ENCODE measurements at regions not wholly inside any gene's neighbourhood (a gene's known extent, or its start where the extent isn't known, plus 50 kb on each side); places are given as distances from the start of the nearest gene placed in this dataset.
"Not testable (repeated sequence)": the region's sequence is repeated elsewhere in the genome, so short reads cannot be mapped to it uniquely, and the experiment has no call there.

GRCh38 chr7:52555805-52556204, 479.6 kb upstream of the POM121L12 start:
- no peak for DNase-seq
- peaks cover 0 to 4% (median 0%) of the 10 kb centered on the region in 3 donors for H3K36me3 Mint-ChIP-seq
- H3K27me3 Mint-ChIP-seq (ENCODE audit: low read depth in 3 of 3): peaks cover 0 to 3% (median 0%) of the 10 kb centered on the region in 3 donors
- H3K4me1 Mint-ChIP-seq: no peaks in the 10 kb centered on the region
- H3K9me3 Mint-ChIP-seq: peaks cover 5 to 60% (median 28%) of the 10 kb centered on the region in 6 donors
- no peak overlapping the region for H3K27ac Mint-ChIP-seq
- no peak overlapping the region for H3K4me3 Mint-ChIP-seq

GRCh38 chr7:52547308-52547910, 488.0 kb upstream of the POM121L12 start:
- Mint-ChIP-seq H3K9me3 (peaks cover 2 to 58% (median 31%) of the 10 kb centered on the region in 6 donors), H3K27me3 (ENCODE audit: low read depth in 3 of 3) (peaks cover 0 to 3% (median 0%) of the 10 kb centered on the region in 3 donors), H3K4me3 (no peak overlapping the region), H3K36me3 (peaks cover 0 to 3% (median 0%) of the 10 kb centered on the region in 3 donors), H3K4me1 (no peaks in the 10 kb centered on the region), H3K27ac (no peak overlapping the region)
- no peak for DNase-seq

GRCh38 chr7:52541198-52541765, 494.2 kb upstream of the POM121L12 start:
- H3K4me1 Mint-ChIP-seq; H3K4me3 Mint-ChIP-seq; DNase-seq; H3K27me3 Mint-ChIP-seq (ENCODE audit: low read depth in 3 of 3); H3K27ac Mint-ChIP-seq; H3K36me3 Mint-ChIP-seq: not testable (repeated sequence)
- peaks cover 12 to 65% (median 35%) of the 10 kb centered on the region in 6 donors for H3K9me3 Mint-ChIP-seq

DNA sequence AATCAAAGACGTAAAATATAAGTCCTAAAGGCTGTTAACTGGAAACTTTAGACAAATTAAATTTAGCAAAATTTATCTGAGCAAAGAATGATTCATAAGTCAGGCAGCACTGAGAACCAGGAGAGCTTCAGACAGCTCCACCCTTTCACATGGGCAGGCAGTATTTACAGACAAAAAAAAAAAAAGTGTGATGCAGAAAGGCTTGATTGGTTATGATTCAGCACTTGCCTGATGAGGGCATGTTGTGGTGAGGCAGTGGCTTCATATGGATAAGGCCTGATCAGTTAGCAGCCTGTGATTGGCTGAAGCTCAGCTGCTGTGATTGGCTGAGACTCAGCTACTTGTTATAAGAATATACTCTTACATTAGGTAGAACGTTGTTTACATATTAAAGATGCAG, 495.4 kb upstream of the POM121L12 start:
- no peak for DNase-seq
- no peaks in the 10 kb centered on the region for H3K4me1 Mint-ChIP-seq
- H3K27me3 Mint-ChIP-seq (ENCODE audit: low read depth in 3 of 3): no peaks in the 10 kb centered on the region
- H3K9me3 Mint-ChIP-seq: peaks cover 12 to 63% (median 37%) of the 10 kb centered on the region in 6 donors
- peaks cover 0 to 5% (median 0%) of the 10 kb centered on the region in 3 donors for H3K36me3 Mint-ChIP-seq
- no peak overlapping the region for H3K4me3 Mint-ChIP-seq
- H3K27ac Mint-ChIP-seq: no peak overlapping the region

- Mint-ChIP-seq H3K27me3 (ENCODE audit: low read depth in 3 of 3) (no peaks in the 10 kb centered on the region), H3K4me1 (no peaks in the 10 kb centered on the region), H3K27ac (no peak overlapping the region), H3K9me3 (peaks cover 12 to 63% (median 35%) of the 10 kb centered on the region in 6 donors), H3K4me3 (no peak overlapping the region), H3K36me3 (peaks cover 0 to 5% (median 0%) of the 10 kb centered on the region in 3 donors)
- no peak for DNase-seq
Observed at GRCh38 chr7:52539414-52539813, 496.0 kb upstream of the POM121L12 start.

DNA sequence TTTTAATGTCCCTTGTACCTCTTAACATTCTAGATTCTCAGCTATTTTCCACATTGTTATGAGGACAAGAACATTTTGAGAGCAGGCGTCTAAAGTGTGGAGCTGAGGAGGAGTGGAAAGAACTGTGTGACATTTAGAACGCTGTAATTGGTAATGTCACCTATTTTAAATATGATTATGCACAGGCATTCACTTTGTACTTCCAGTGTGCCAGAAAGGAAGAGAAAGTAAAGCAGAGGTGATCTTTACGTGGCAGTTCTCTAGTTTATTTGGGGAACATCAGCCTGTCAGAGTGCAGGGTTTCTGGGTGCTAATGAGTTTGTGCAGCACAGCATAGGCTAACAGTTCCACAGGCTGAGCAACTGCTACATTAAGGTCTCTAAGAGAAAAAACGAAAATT, 498.4 kb upstream of the POM121L12 start:
- H3K27me3 Mint-ChIP-seq (ENCODE audit: low read depth in 3 of 3): no peaks in the 10 kb centered on the region
- no peaks in the 10 kb centered on the region for H3K4me1 Mint-ChIP-seq
- no peak for DNase-seq
- peaks cover 0 to 9% (median 0%) of the 10 kb centered on the region in 3 donors for H3K36me3 Mint-ChIP-seq
- H3K27ac Mint-ChIP-seq: no peak overlapping the region
- H3K4me3 Mint-ChIP-seq: no peak overlapping the region
- H3K9me3 Mint-ChIP-seq: peaks cover 12 to 75% (median 35%) of the 10 kb centered on the region in 6 donors

GRCh38 chr7:52525772-52526341, 509.6 kb upstream of the POM121L12 start:
- H3K36me3 Mint-ChIP-seq: no peaks in the 10 kb centered on the region
- peaks cover 10 to 36% (median 22%) of the 10 kb centered on the region in 6 donors for H3K9me3 Mint-ChIP-seq
- H3K27me3 Mint-ChIP-seq (ENCODE audit: low read depth in 3 of 3): peaks cover 0 to 3% (median 0%) of the 10 kb centered on the region in 3 donors
- H3K4me1 Mint-ChIP-seq: no peaks in the 10 kb centered on the region
- no peak for DNase-seq
- H3K4me3 Mint-ChIP-seq: no peak overlapping the region
- no peak overlapping the region for H3K27ac Mint-ChIP-seq

- Mint-ChIP-seq H3K4me1 (no peaks in the 10 kb centered on the region), H3K27me3 (ENCODE audit: low read depth in 3 of 3) (peaks cover 0 to 3% (median 3%) of the 10 kb centered on the region in 3 donors), H3K36me3 (peaks cover 0 to 3% (median 3%) of the 10 kb centered on the region in 3 donors), H3K4me3 (no peak overlapping the region), H3K9me3 (peaks cover 17 to 60% (median 36%) of the 10 kb centered on the region in 6 donors), H3K27ac (no peak overlapping the region)
- no peak for DNase-seq
Observed at GRCh38 chr7:52518869-52519268, 516.6 kb upstream of the POM121L12 start.

DNA sequence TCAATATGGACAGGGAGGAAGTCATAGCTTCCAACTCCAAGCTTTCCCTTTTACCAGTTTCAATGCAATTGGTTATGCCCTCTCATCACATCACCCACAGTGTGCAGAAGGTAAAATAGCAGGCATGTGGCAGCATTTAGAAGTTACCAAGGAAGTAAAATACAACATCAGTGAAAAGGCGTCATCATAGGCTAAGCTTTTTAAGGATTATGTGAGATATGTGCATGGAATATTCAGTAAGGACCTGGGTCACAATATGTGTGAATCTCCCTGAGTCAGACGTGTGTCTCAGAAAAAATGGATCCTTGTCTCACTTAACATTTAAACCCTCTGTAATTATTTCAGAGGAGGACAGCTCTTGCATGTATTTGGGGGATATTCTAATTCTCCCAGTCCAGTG, 522.8 kb upstream of the POM121L12 start:
- Mint-ChIP-seq H3K27me3 (ENCODE audit: low read depth in 3 of 3) (peaks cover 0 to 6% (median 1%) of the 10 kb centered on the region in 3 donors), H3K9me3 (peaks cover 12 to 57% (median 29%) of the 10 kb centered on the region in 6 donors)

GRCh38 chr7:52507546-52508255, 527.7 kb upstream of the POM121L12 start:
- Mint-ChIP-seq H3K27ac (no peak overlapping the region), H3K4me3 (no peak overlapping the region), H3K36me3 (peaks cover 0 to 8% (median 0%) of the 10 kb centered on the region in 3 donors), H3K9me3 (peaks cover 5 to 58% (median 16%) of the 10 kb centered on the region in 6 donors), H3K4me1 (no peaks in the 10 kb centered on the region), H3K27me3 (ENCODE audit: low read depth in 3 of 3) (peaks cover 0 to 6% (median 1%) of the 10 kb centered on the region in 3 donors)
- no peak for DNase-seq

More for the DNA sequence above, 522.8 kb upstream of the POM121L12 start:
- H3K4me3 Mint-ChIP-seq: no peak overlapping the region
- no peak overlapping the region for H3K27ac Mint-ChIP-seq
- H3K36me3 Mint-ChIP-seq: peaks cover 0 to 7% (median 3%) of the 10 kb centered on the region in 3 donors
- no peaks in the 10 kb centered on the region for H3K4me1 Mint-ChIP-seq
- DNase-seq: no peak

GRCh38 chr7:52506325-52506724, 529.1 kb upstream of the POM121L12 start:
- H3K9me3 Mint-ChIP-seq: peaks cover 5 to 58% (median 14%) of the 10 kb centered on the region in 6 donors
- DNase-seq: no peak
- peaks cover 0 to 2% (median 1%) of the 10 kb centered on the region in 3 donors for H3K27me3 Mint-ChIP-seq (ENCODE audit: low read depth in 3 of 3)
- H3K4me3 Mint-ChIP-seq: no peak overlapping the region
- peaks cover 0 to 3% (median 0%) of the 10 kb centered on the region in 3 donors for H3K36me3 Mint-ChIP-seq
- H3K4me1 Mint-ChIP-seq: no peaks in the 10 kb centered on the region
- H3K27ac Mint-ChIP-seq: no peak overlapping the region

DNA sequence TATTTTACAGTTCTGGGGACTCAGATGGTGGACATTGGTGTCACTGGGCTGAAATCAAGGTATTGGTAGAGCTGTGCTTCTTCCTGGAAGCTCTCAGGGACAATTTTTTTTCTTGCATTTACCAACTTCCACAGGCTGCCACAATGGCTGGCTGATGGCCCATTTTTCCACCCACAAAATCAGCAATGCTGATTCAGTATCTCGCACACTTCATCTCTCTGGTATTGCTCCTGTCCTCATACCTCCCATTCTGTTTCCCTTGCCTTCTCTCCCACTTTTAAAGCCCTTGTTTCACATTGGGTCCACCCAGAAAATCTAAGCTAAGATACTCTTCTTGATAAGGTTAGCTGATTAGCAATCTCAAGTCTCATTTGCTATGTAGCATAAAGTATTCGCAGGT, 530.9 kb upstream of the POM121L12 start:
- H3K4me1 Mint-ChIP-seq: no peaks in the 10 kb centered on the region
- no peak overlapping the region for H3K4me3 Mint-ChIP-seq
- peaks cover 5 to 64% (median 19%) of the 10 kb centered on the region in 6 donors for H3K9me3 Mint-ChIP-seq
- no peak for DNase-seq
- peaks cover 0 to 3% (median 0%) of the 10 kb centered on the region in 3 donors for H3K36me3 Mint-ChIP-seq
- no peak overlapping the region for H3K27ac Mint-ChIP-seq
- peaks cover 0 to 2% (median 1%) of the 10 kb centered on the region in 3 donors for H3K27me3 Mint-ChIP-seq (ENCODE audit: low read depth in 3 of 3)

DNA sequence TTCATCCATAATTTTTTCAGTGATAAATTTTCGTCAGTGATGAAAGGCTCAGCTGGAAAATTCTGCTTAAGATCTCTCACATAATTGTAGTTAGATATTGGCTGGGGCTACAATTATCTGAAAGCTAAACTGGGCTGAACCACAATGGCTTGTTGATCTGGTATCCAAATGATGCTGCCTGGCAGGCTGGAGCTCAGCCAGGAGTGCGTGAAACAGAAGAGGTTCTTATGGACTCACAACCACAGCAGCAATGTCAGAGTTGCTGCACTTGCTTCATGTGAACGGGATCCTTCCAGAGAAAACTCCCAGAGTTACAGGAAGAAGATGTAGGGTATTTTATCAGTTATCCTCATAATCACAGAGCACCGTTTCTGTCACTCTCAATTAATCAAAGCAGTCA, 533.2 kb upstream of the POM121L12 start:
- H3K4me3 Mint-ChIP-seq: no peak overlapping the region
- H3K9me3 Mint-ChIP-seq: peaks cover 3 to 51% (median 15%) of the 10 kb centered on the region in 6 donors
- H3K36me3 Mint-ChIP-seq: peaks cover 0 to 3% (median 0%) of the 10 kb centered on the region in 3 donors
- no peaks in the 10 kb centered on the region for H3K4me1 Mint-ChIP-seq
- H3K27ac Mint-ChIP-seq: no peak overlapping the region
- no peak for DNase-seq
- peaks cover 0 to 2% (median 0%) of the 10 kb centered on the region in 3 donors for H3K27me3 Mint-ChIP-seq (ENCODE audit: low read depth in 3 of 3)

GRCh38 chr7:52501696-52502095, 533.7 kb upstream of the POM121L12 start:
- Mint-ChIP-seq H3K27me3 (ENCODE audit: low read depth in 3 of 3) (peaks cover 0 to 2% (median 0%) of the 10 kb centered on the region in 3 donors), H3K9me3 (peaks cover 3 to 47% (median 13%) of the 10 kb centered on the region in 6 donors), H3K27ac (no peak overlapping the region), H3K4me3 (no peak overlapping the region), H3K4me1 (no peaks in the 10 kb centered on the region), H3K36me3 (no peaks in the 10 kb centered on the region)
- DNase-seq: no peak

All from immature natural killer cell (primary cell).